Stimulated activated CD4-positive, alpha-beta T cell treated with anti-CD3 and anti-CD28 coated beads, Interleukin-4, amount 100 ng/mL, for 48 hours (primary cell): ENCODE measurements at regions not wholly inside any gene's neighbourhood (a gene's known extent, or its start where the extent isn't known, plus 50 kb on each side); places are given as distances from the start of the nearest gene placed in this dataset.

Experiments
- DNase-seq, 2 donors: peaks; one replicate each; pipeline ENCODE4 v3.0.0-alpha.2; 2020; ENCODE audit warnings: low read depth in 2 of 2

DNA sequence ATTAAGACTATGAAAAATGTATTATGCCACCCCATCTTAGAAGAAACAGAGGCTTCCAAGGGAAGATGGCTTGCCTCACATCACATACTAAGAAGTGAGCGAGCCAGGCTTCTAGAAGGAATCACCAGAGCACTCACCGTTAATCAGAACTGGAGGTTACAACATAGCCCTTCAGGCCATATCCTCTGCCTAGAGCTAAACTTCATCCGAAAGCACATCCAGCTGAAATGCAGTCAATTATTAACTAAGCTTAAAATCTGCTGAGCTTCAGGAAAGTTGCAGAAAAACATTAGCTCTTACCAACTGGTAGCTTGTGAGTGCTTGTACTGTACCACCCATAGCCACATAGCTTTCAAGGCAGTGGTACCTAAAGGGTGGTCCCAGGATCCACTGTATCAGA, 483.2 kb downstream of the TBL1XR1 start:
- no peak for DNase-seq

DNA sequence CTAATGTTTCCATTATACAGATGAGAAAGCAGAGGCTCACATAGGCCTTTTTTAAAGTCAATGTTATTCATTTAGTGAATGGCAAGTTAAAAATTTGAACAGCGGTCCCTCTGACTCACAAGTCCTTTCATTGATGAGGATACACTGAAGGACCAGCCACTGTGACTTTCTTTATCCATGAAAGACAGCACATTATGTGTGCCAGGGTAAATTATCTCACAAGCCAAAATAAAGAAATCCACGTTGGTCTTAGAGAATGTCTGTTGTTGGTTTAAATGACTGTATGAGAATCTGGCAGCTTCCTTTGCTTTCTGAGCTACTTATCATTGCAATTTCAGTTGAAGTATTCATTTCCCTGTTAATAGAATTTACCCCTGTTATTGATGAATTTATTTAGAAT, 485.1 kb downstream of the TBL1XR1 start:
- DNase-seq: no peak

DNA sequence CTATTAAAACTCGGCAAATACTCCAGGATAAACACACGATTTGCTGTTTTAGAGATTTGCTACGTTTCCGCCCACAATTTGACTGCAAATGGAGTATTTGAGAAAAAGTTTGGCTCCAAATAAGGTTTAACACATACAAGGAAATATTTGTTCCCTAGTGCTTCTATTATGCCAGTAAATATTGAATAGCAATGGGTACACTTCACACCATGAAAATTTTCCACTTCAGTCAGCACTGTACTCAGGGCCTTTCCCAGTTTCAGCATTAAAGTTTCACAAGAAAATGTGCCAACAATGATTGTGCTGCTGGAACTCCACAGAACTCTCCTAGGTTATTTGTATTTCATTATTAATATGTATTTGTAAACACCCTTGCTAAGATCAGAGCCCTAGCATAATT, 498.0 kb downstream of the TBL1XR1 start:
- no peak for DNase-seq

GRCh38 chr3:176697284-176697889, 499.9 kb downstream of the TBL1XR1 start:
- DNase-seq: no peak

- no peak for DNase-seq
Observed at GRCh38 chr3:176696816-176697215, 500.5 kb downstream of the TBL1XR1 start.

DNA sequence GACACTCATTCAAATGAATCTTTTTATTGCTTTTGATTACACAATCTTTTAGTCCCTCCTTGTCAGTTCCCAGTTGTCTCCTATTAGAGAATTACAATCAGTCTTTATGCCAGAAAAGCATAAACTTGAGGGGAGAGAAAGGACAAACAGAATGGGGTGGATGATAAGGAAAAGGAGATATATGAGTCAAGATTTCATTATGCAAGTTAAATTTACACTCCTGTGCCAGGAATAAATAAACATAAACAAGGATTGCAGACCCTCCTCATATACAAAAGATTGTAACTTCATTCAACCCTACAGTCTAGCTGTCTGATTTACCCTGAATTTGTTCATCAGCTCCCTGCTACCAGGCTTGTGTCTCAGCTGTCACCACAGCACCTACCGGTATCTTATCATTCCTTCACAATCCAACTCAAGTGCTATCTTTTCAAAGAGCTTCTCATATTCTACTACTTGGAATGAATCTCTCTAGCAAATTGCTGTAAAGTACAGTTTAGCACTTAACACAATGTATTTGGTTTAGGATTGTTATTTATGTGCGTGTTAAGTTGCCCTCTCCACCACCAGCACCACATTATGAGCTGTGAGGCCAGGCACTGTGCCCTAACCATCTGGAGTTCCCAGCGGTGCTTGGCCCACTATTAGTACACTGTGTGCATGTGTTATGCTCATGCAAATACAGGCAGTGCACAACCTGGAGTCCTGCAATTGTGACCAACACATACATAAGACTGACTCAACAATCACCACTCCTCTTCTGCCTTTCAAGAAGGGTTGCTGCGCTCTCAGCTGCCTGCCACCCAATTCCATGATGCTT, 504.1 kb downstream of the TBL1XR1 start:
- DNase-seq: no peak

- DNase-seq: no peak
Observed at GRCh38 chr3:176692199-176692965, 504.9 kb downstream of the TBL1XR1 start.

DNA sequence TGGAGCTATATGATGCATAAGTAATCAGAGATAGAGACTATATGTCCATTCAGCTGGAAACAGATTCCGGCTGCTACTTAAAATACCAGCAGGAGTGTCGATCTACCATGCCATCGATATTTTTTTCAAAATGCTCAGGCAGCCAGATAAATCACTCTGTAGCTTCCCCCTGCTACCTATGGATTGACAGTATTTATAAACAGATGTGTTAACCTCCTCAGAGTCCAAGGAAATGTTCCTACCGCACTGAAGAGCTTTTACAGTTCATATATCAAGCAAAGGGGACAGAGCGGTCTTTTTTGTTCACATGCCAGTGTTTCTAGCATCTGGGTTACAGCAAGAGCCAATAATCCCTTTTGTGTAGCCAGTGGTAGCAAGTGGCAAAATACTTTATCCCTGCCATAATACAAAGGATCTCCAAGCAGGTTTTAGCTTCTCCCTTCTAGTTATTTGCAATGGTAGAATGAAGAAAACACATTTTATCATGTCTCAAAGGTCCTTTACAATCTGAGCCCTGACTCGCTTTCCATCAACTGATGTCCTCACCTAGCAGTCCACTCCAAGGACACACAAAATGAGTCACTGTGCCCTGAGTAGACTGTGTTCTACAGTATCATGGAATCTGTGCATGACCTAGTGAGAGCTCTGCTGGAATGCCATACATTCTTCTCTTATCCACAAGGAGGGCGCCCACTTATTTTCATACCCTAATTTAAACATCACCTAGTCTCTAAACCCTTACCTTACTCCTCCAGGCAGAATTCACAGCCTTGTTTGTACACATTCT, 507.0 kb downstream of the TBL1XR1 start:
- DNase-seq: no peak

GRCh38 chr3:176687754-176688153, 509.5 kb downstream of the TBL1XR1 start:
- DNase-seq: no peak

DNA sequence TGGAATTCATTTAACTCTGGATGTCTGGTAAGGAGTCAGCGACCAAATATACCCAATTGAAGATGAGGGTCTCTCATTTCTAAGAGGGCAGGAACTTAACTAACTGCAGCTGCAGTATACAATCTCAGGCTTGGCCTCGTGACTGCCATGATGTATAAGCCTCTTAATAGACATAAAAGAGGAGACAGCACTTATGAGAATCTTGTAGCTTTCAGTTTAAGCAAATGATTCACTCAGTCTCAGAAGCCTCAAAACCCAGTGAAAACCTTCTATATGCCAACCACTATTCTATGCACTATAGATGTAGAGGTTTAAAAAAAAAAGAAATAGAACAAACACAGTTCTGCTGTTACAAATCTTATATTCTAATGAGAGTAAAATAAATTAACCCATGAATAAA, 513.9 kb downstream of the TBL1XR1 start:
- no peak for DNase-seq

DNA sequence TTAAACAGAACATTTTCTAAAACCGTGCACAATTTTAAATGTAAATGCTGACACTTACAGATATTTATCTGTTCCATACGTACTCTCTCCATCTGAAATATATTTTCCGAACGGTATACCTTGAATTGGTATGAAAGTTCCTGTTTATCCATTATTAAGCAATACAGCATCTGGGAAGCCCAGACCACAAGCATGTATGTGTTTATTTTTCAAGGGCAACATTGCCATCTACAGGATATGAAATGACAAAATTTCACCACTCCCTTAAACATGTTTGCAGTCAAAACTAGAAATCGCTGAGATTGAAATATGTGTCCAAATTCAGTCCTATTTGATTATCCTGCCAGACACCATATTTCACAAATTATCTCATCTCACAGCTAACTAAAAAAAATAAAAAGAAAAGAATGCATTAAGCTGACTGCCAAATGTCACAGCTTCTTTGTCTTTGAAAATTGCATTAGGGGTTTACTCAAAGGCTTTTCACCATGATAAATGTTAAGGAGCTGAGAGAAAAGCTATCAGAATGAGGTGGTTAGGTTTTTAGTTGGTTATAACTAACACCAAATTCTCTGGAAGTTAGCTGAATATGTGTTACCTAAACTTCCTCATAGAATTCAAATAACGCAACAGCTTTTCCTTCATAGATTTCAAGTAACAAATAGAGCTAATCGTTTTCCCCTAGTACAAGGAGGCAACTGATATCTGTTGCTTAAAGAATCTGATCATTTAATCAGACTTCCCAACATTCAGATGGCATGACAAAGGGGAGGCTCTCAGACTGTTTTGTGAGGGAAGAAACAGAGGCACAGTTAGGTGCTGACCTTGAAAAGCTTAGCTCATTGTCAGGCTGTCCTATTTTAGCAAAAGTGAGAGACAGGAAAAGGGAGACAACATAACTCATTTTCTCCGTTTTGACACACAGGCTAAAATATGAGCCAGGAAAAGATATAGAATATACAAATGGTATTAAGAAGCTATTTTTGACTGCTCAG, 533.1 kb downstream of the TBL1XR1 start:
- no peak for DNase-seq

GRCh38 chr3:176663387-176663786, 533.9 kb downstream of the TBL1XR1 start:
- no peak for DNase-seq

DNA sequence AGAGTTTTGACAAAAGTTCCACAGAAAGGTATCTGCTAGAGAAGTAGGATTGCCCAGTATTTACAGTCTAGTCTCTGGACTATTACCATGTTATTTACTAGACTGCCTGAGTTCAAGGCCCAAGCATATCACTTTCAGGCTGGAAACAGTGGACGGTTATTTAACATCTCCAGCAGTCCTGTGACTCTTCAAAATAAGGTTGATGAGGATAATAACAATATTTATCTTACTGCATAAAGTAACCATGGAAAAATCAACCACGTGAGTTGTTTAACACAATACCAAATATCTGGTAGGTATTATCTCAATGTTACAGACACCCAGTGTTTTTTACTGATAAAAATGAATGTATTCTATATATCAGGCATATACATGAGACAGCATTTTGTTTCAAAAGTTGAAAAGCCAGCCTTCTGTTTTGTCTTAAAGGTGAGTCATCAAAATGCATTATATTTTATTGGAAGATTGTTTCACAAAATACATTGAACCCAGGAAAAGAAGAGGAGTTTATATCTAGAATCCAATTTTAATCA, 535.8 kb downstream of the TBL1XR1 start:
- no peak for DNase-seq

DNA sequence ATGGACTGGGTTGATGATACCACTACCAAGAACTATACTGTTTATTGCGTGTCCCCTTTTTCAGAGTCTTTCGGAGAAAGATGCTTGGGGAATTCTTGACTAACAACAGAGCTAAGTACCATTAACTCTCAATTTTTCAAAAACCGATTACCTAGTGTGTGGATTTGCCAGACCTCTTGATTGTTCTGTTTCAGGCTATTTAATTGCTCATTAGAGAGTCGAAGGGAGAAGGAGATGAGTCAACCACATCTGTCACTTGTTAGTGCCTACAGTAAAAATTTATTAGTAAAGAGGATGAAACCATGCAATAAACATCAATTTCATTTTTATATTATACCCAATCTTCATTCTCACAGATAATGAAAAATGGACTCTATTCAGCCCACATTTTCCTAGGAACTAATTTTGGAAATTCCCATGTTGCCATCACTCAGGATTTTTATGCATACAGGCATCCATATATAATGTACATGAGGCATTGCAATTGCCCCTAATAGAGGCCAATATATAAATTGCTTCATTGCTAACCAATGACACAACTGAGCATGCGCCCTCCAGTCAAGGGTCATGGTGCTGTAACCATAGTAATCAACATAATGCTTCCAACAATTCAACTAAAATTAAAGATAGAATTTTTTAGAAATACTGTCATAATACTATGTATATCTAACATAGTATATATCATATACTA, 541.7 kb downstream of the TBL1XR1 start:
- DNase-seq: no peak

DNA sequence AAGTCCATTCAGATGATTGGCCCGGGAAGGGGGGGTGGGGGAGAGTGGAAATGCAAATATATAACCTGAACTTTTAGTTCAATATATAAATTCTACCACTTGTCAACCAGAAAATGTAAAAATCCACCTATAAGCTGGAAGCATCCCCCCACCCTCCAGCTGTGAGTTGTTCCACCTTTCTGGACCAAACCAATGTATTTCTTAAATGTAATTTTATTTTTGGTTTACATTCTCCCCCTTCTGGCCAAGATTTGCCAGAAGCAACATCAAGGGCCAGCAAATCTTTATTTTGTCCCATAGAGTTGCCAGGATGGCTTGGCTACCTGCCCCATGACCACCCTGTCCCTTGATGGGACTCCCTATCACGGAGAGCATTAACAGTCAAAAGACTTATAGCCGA, 545.7 kb downstream of the TBL1XR1 start:
- DNase-seq: no peak

- no peak for DNase-seq
Observed at GRCh38 chr3:176650478-176650877, 546.8 kb downstream of the TBL1XR1 start.

DNA sequence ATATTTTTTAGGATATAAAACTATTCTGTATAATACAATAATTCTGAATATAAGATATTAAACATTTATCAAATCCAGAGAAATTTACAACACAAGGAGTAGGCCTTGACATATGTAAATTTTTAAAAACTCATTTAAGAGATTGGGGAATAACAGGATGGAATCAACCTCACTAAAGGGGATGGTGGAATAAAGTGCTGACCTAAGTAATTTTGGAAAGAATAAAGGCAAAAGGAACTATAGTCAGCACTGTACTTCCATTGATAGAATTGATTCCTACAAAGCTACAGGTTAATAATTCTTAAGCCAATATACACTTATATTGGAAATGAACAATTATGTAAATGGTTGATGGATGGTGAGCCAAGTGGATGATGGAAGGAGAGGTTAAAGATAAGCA, 549.3 kb downstream of the TBL1XR1 start:
- no peak for DNase-seq

DNA sequence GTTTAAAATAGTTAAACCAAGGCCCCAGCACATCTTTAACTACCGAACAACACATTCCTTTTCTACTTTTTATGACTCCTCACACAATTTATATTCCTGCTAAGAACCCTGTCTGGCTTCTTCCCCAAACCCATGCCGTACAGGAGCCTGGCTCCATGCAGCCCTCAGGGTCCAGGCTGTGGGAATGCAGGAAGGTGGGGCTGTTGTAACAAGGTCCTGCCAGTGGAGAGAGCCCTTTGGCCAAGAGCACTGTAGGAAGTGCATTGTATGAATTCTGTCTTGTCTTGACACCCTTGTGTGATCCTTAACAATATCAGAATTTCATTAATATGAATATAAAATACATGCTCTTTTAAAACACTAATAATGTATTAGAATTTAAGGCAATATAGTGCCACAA, 563.8 kb downstream of the TBL1XR1 start:
- no peak for DNase-seq

- no peak for DNase-seq
Observed at GRCh38 chr3:176632925-176633324, 564.4 kb downstream of the TBL1XR1 start.

DNA sequence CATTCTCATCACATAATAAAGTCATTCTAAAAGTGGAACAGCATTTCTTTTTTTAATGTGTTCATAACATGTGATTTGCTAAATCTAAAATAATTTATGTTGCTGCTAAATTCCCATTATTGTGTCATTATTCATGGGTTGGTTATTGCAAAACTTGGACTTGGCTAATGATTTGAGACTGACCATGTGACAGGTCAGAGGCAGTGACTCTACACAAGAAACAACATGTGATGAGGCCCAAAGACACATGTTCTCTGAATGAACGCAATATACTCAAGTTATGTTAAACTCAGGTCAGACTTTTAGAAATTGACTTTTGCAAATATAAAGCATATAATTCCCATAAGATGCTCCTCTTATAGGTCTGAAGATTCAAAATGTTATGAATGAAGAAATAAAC, 566.1 kb downstream of the TBL1XR1 start:
- no peak for DNase-seq
